HG02884 (cell line): ENCODE measurements at regions not wholly inside any gene's neighbourhood (a gene's known extent, or its start where the extent isn't known, plus 50 kb on each side); places are given as distances from the start of the nearest gene placed in this dataset.
A peak's percentile ranks its signal among the peaks of the same experiment; 100 is the strongest.

Experiments
- ATAC-seq: cut with Tn5 transposase; IDR thresholded peaks from one replicate; pipeline ENCODE4 v1.9.1; 2021; ENCODE audit warnings: mild to moderate bottlenecking, moderate library complexity; ENCODE audit not compliant: unreplicated experiment

DNA sequence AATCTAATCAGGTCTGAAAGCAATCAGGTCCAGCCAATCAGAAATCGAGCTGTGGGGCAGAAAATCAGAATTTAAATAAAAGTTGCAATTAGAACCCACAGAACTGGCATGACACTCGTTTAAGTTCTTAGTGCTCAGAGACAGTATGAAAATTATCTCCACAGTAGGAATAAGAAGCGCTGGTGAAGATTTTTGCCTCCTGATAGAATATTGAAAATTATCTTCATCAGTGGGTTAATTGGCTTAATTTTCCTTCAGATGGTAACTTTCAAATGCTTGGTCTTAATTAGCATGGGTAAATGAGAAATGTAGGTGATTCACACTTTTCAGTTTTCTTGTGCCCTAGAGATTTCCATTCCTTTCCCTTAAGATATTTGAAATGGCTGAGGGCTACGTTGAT is 109.1 kb upstream of the MDFIC2 start:
- no peak for ATAC-seq

- no peak for ATAC-seq
Observed at GRCh38 chr3:70409018-70409417, 96.6 kb upstream of the MDFIC2 start.

DNA sequence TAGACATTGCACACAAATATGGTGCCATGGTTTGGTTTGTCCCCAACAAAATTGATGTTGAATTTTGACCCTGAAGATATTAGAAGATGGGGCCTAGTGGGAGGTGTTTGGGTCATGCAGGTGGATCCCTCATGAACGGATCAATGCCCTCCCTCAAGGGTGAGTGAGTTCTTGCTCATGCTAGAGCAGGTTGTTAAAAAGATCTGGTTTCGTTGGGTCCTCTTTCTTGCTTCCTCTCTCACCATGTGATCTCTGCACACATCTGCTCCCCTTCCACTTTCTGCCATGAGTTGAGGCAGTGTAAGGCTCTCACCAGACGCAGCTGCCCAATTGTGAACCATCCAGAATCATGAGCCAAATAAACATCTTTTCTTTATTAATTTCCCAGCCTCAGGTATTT is 87.8 kb upstream of the MDFIC2 start:
- peak; percentile 73 for ATAC-seq

DNA sequence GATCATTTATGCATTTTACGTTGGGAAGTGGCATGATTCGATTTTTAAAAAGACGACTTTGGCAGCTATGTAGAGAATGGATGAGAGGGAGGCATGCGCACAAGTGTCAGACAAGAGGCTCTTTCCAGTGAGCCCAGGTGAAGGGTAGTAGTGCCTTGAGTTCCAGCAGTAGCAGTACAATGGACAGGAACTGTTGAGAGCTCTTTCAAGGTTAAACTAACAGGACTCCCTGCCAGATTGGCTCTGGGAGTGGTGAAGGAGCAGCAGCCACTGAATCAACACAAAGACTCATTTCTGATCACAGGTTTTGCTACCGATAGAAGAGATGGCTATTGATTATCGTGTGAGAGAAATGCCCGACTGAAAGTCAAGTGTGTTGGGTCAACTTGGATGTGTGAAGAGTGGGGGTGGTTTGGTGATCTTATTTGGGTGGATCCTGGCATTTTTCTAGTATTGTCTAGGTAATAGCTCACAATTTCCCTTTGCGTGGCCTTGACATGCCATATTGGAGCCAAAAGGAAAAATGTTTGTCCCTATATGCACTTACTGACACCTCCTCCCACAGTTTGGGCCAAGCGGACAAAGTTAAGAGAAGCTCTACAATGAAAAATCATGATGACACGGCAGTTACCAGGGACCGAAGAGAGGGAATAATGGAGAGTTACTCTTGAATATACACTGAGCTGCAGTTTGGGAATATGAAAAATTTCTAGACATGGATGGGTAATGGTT is 81.6 kb upstream of the MDFIC2 start:
- no peak for ATAC-seq

GRCh38 chr3:70392227-70392626 is 79.8 kb upstream of the MDFIC2 start:
- ATAC-seq: no peak

- ATAC-seq: no peak
Observed at GRCh38 chr3:70387889-70388288, 75.5 kb upstream of the MDFIC2 start.

- no peak for ATAC-seq
Observed at GRCh38 chr3:70386846-70387245, 74.4 kb upstream of the MDFIC2 start.

GRCh38 chr3:70386043-70386442 is 73.6 kb upstream of the MDFIC2 start:
- no peak for ATAC-seq

DNA sequence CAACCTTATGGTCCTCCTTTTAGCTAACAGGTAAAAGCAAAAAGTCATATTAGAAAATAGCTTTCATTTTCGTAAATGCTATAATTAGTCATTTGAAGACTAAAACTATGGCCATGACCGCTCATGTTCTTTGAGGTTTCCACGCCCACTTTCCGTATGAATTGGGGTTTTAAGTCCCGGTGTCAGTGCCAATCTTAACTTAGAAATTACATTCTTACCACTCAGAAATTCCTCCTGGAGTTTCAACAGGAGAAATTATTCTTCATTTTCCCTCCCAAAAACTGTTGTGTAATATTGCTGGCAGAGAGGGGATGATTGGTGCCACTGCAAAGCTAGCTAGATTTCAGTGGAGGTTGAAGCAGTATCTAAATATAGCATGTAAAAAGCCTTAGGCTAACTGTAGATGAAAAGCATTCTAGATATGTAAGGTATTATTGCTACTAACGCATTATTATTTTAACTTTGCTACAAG is 71.0 kb upstream of the MDFIC2 start:
- ATAC-seq: peak; percentile 94

GRCh38 chr3:70374179-70374578 is 61.7 kb upstream of the MDFIC2 start:
- ATAC-seq: no peak
